H1 (cell line): ENCODE measurements at regions not wholly inside any gene's neighbourhood (a gene's known extent, or its start where the extent isn't known, plus 50 kb on each side); places are given as distances from the start of the nearest gene placed in this dataset.

Source experiments
- CTCF ChIA-PET: fragments of 300-600 bp; sonication (Branson Sonifier 250); formaldehyde crosslinking; loops from one replicate; lab custom pipeline; 2021; ENCODE audit not compliant: partially characterized antibody; lab: Charles Lee
- POLR2A ChIA-PET: fragments of 300-600 bp; sonication (Branson Sonifier 250); formaldehyde crosslinking; loops from one replicate; lab custom pipeline; 2021; ENCODE audit warnings: inconsistent platforms; ENCODE audit not compliant: partially characterized antibody; lab: Charles Lee
- DNase-seq, 2 experiments: peaks; one replicate each; pipeline versions ENCODE4 v3.0.0 to v3.0.0-alpha.2; 2010 to 2022; ENCODE audit warnings: low spot score in 2 of 2, low read depth in 1 of 2, mixed read lengths in 1 of 2
- FAIRE-seq: peaks from 2 replicates; lab custom pipeline; 2011; peaks lifted over from hg19 to GRCh38; lab: Jason Lieb, UNC
- H2AFZ ChIP-seq: 2 replicates; pipeline ENCODE4 v1.8.1; 2012; ENCODE audit warnings: low read length, inconsistent platforms
- H2AK5ac ChIP-seq: 2 replicates; pipeline ENCODE4 v1.6.1; 2013; ENCODE audit warnings: low read depth, low read length
- H2BK120ac ChIP-seq: replicated peaks from 2 replicates; pipeline ENCODE3; 2013; ENCODE audit warnings: low read depth, low read length, inconsistent platforms
- H2BK12ac ChIP-seq: 2 replicates; pipeline ENCODE4 v1.6.1; 2013; ENCODE audit warnings: low read depth, low read length
- H2BK15ac ChIP-seq: 2 replicates; pipeline ENCODE4 v1.6.1; 2013; ENCODE audit warnings: low read length
- H2BK20ac ChIP-seq: 2 replicates; pipeline ENCODE4 v1.6.1; 2013; ENCODE audit warnings: low read length
- H2BK5ac ChIP-seq: 2 replicates; pipeline ENCODE4 v1.6.1; 2013; ENCODE audit warnings: low read depth, low read length
- H3K14ac ChIP-seq: 2 replicates; pipeline ENCODE4 v1.6.1; 2013; ENCODE audit warnings: inconsistent platforms; ENCODE audit not compliant: insufficient read length
- H3K18ac ChIP-seq: 2 replicates; pipeline ENCODE4 v1.6.1; 2013; ENCODE audit warnings: low read length; ENCODE audit errors: extremely low read depth
- H3K23ac ChIP-seq: 2 replicates; pipeline ENCODE4 v1.6.1; 2013; ENCODE audit warnings: inconsistent platforms; ENCODE audit not compliant: insufficient read length
- H3K23me2 ChIP-seq: 2 replicates; pipeline ENCODE4 v1.6.1; 2013; ENCODE audit warnings: low read depth, low read length
- H3K27ac ChIP-seq: 2 replicates; pipeline ENCODE4 v1.6.1; 2011; ENCODE audit warnings: low read depth, low read length, inconsistent platforms
- H3K27me3 ChIP-seq, 4 experiments: replicated peaks in 1 of 4; 1 replicate in 1 of 4; 2 replicates in 3 of 4; pipeline versions ENCODE4 v1.6.1 to v1.8.1; 2011 to 2013; ENCODE audit warnings: low read length in 3 of 4, mild to moderate bottlenecking in 3 of 4, inconsistent platforms in 2 of 4, mixed read lengths in 2 of 4, moderate library complexity in 1 of 4; ENCODE audit not compliant: control insufficient read depth in 3 of 4, insufficient read depth in 3 of 4; ENCODE audit errors: extremely low read depth in 1 of 4
- H3K36me3 ChIP-seq, 4 experiments: 2 replicates each; pipeline versions ENCODE4 v1.6.1 to v1.8.1; 2011 to 2013; ENCODE audit warnings: mild to moderate bottlenecking in 4 of 4, low read length in 3 of 4, moderate library complexity in 2 of 4, control low read depth in 1 of 4, inconsistent platforms in 1 of 4; ENCODE audit not compliant: insufficient read depth in 4 of 4, control insufficient read depth in 2 of 4
- H3K4ac ChIP-seq: replicated peaks from 2 replicates; pipeline ENCODE3; 2013; ENCODE audit warnings: low read length, low read depth, mixed read lengths, inconsistent platforms; ENCODE audit not compliant: insufficient read length
- H3K4me1 ChIP-seq, 4 experiments: replicated peaks in 1 of 4; 1 replicate in 1 of 4; 2 replicates in 3 of 4; pipeline versions ENCODE4 v1.6.1 to v1.8.1; 2011 to 2013; ENCODE audit warnings: low read length in 3 of 4, inconsistent platforms in 2 of 4, mixed read lengths in 1 of 4; ENCODE audit not compliant: insufficient read depth in 4 of 4, control insufficient read depth in 3 of 4
- H3K4me2 ChIP-seq, 2 experiments: 2 replicates each; pipeline versions ENCODE4 v1.6.1 to v1.8.1; 2011 to 2013; ENCODE audit warnings: low read depth in 2 of 2, low read length in 2 of 2, control low read depth in 1 of 2, inconsistent platforms in 1 of 2, mild to moderate bottlenecking in 1 of 2; ENCODE audit not compliant: insufficient read depth in 1 of 2
- H3K4me3 ChIP-seq, 4 experiments: fragments of 200-600, 300-600 bp in 1 of 4; sonication (generic), shearing (Covaris generic), sonication (Bioruptor Twin) in 1 of 4; 2 replicates each; pipeline versions ENCODE4 v1.5.1 to v1.8.1; 2011 to 2016; ENCODE audit warnings: low read length in 4 of 4, low read depth in 3 of 4, control low read depth in 2 of 4, inconsistent platforms in 2 of 4, mild to moderate bottlenecking in 2 of 4, mixed read lengths in 1 of 4, moderate library complexity in 1 of 4; ENCODE audit not compliant: insufficient read depth in 2 of 4; ENCODE audit errors: extremely low read depth in 1 of 4
- H3K56ac ChIP-seq: replicated peaks from 2 replicates; pipeline ENCODE3; 2013; ENCODE audit warnings: low read depth, mild to moderate bottlenecking, mixed read lengths, low read length, inconsistent platforms; ENCODE audit not compliant: insufficient read length
- H3K79me1 ChIP-seq: 2 replicates; pipeline ENCODE4 v1.6.1; 2013; ENCODE audit warnings: low read depth, low read length, control low read depth
- H3K79me2 ChIP-seq, 2 experiments: 2 replicates each; pipeline versions ENCODE4 v1.6.1 to v1.8.1; 2012 to 2013; ENCODE audit warnings: low read length in 2 of 2, mild to moderate bottlenecking in 2 of 2, inconsistent platforms in 1 of 2; ENCODE audit not compliant: insufficient read depth in 2 of 2, control insufficient read depth in 1 of 2
- H3K9ac ChIP-seq, 4 experiments: replicated peaks in 1 of 4; 1 replicate in 1 of 4; 2 replicates in 3 of 4; pipeline versions ENCODE4 v1.6.1 to v1.8.1; 2011 to 2013; ENCODE audit warnings: low read depth in 3 of 4, low read length in 3 of 4, control low read depth in 2 of 4, mild to moderate bottlenecking in 2 of 4, moderate library complexity in 2 of 4, inconsistent platforms in 1 of 4; ENCODE audit errors: extremely low read depth in 1 of 4
- H3K9me3 ChIP-seq, 2 experiments: 2 replicates each; pipeline versions ENCODE4 v1.6.1 to v1.8.1; 2012 to 2013; ENCODE audit warnings: mild to moderate bottlenecking in 2 of 2, moderate library complexity in 2 of 2, control low read depth in 1 of 2, inconsistent platforms in 1 of 2, low read depth in 1 of 2, low read length in 1 of 2, mixed read lengths in 1 of 2; ENCODE audit not compliant: insufficient read depth in 2 of 2
- H4K20me1 ChIP-seq, 2 experiments: replicated peaks in 1 of 2; 2 replicates each; pipeline versions ENCODE3 to v1.8.1; 2011 to 2013; ENCODE audit warnings: inconsistent platforms in 2 of 2, low read length in 2 of 2, mild to moderate bottlenecking in 1 of 2; ENCODE audit not compliant: insufficient read depth in 2 of 2, control insufficient read depth in 1 of 2
- H4K5ac ChIP-seq: 2 replicates; pipeline ENCODE4 v1.6.1; 2013; ENCODE audit warnings: low read length, low read depth, mixed read lengths, inconsistent platforms; ENCODE audit not compliant: insufficient read length
- H4K8ac ChIP-seq: 2 replicates; pipeline ENCODE4 v1.8.0; 2013; ENCODE audit warnings: mild to moderate bottlenecking, moderate library complexity, low read length, inconsistent platforms; ENCODE audit not compliant: insufficient read depth; ENCODE audit errors: extremely low read depth
- H4K91ac ChIP-seq: replicated peaks from 2 replicates; pipeline ENCODE3; 2013; ENCODE audit warnings: low read length, mixed read lengths, inconsistent platforms; ENCODE audit not compliant: insufficient read length
- ATF3 ChIP-seq: IDR thresholded peaks from 2 replicates; pipeline ENCODE4 v1.6.1; 2011; ENCODE audit warnings: low read depth, mild to moderate bottlenecking, low read length; ENCODE audit not compliant: insufficient read depth
- BCL11A ChIP-seq, 2 experiments: IDR thresholded peaks; one replicate each; pipeline ENCODE4 v1.6.1; 2011; ENCODE audit warnings: low read depth in 2 of 2, low read length in 2 of 2, mild to moderate bottlenecking in 2 of 2
- CBX5 ChIP-seq: fragments of 300-800, 300-1000 bp; sonication (generic); IDR thresholded peaks from 2 replicates; pipeline ENCODE4 v1.7.1; 2016; ENCODE audit warnings: antibody characterized with exemption, low read length, low read depth
- KDM5A ChIP-seq: fragments of 200-600 bp; IDR thresholded peaks from 2 replicates; pipeline ENCODE4 v1.7.1; 2012; ENCODE audit warnings: mild to moderate bottlenecking, low read length, inconsistent platforms, mixed read lengths
- NANOG ChIP-seq: IDR thresholded peaks from 2 replicates; pipeline ENCODE4 v1.6.1; 2011; ENCODE audit warnings: low read length, low read depth, mild to moderate bottlenecking, inconsistent platforms; ENCODE audit not compliant: insufficient read depth, poor library complexity, severe bottlenecking
- NRF1 ChIP-seq: IDR thresholded peaks from 2 replicates; pipeline ENCODE4 v1.6.1; 2011; ENCODE audit warnings: mild to moderate bottlenecking, low read depth, low read length, improper control_type of control experiment
- RAD21 ChIP-seq, 2 experiments: IDR thresholded peaks in 1 of 2; conservative IDR thresholded peaks in 1 of 2; 2 replicates each; pipeline ENCODE4 v1.6.1; 2011; ENCODE audit warnings: low read depth in 2 of 2, low read length in 2 of 2, improper control_type of control experiment in 1 of 2, inconsistent platforms in 1 of 2, mild to moderate bottlenecking in 1 of 2, moderate library complexity in 1 of 2
- RFX5 ChIP-seq: IDR thresholded peaks from 2 replicates; pipeline ENCODE4 v1.6.1; 2011; ENCODE audit warnings: low read depth, low read length, improper control_type of control experiment, borderline replicate concordance
- RNF2 ChIP-seq: fragments of 200-900, 300-1000 bp; sonication (generic); IDR thresholded peaks from 2 replicates; pipeline ENCODE4 v1.7.1; 2016; ENCODE audit warnings: borderline replicate concordance, low read depth, mild to moderate bottlenecking, antibody characterized with exemption, low read length; ENCODE audit not compliant: poor library complexity, severe bottlenecking; ENCODE audit errors: missing control alignments
- SIX5 ChIP-seq: IDR thresholded peaks from 2 replicates; pipeline ENCODE4 v1.6.1; 2011; ENCODE audit warnings: mild to moderate bottlenecking, low read depth, low read length
- SRF ChIP-seq: IDR thresholded peaks from 2 replicates; pipeline ENCODE4 v1.6.1; 2011; ENCODE audit warnings: mild to moderate bottlenecking, low read depth, low read length, moderate library complexity
- WGBS, 2 experiments: shearing (Covaris generic) in 1 of 2; methylation state at CpG; one replicate each; pipeline versions ENCODE4 v1.1.6 to v1.1.7; 2013 to 2015; ENCODE audit warnings: low lambda C conversion rate in 2 of 2, mixed read lengths in 2 of 2, inconsistent platforms in 1 of 2, low coverage in 1 of 2, missing lambda C conversion rate in 1 of 2; ENCODE audit not compliant: insufficient replicate concordance in 2 of 2, insufficient coverage in 1 of 2, insufficient read length in 1 of 2; ENCODE audit errors: extremely low coverage in 1 of 2, missing lambda C conversion rate in 1 of 2; 5-methylcytosine and 5-hydroxymethylcytosine counted together

GRCh38 chr4:189187531-189188052 lies 753.1 kb upstream of the FRG1 start:
- POLR2A ChIA-PET = no interaction called here
- H2BK5ac ChIP-seq = no peak overlapping the region
- WGBS, 2 experiments = 96% methylated on average over 2 of the region's 2 CpGs; no CpG with 5 or more reads in 1 of the 2 experiments
- TF ChIP-seq SRF (no peak), NRF1 (no peak), CBX5 (no peak), NANOG (no peak), RAD21 (IDR thresholded peaks at IDR 0.05 in 1 of 2, conservative IDR thresholded peaks at IDR 0.05 in 1 of 2; ENCODE audit: low read depth in 2 of 2, low read length in 2 of 2) (no peak), RNF2 (no peak), SIX5 (no peak), KDM5A (no peak), RFX5 (no peak), ATF3 (no peak), BCL11A (IDR thresholded peaks at IDR 0.05; ENCODE audit: low read depth in 2 of 2, low read length in 2 of 2) (no peak)

More at GRCh38 chr4:189187531-189188052, 753.1 kb upstream of the FRG1 start:
- H3K27ac ChIP-seq = no peak overlapping the region
- no peak overlapping the region for H3K4me2 ChIP-seq
- H4K91ac ChIP-seq = no peak overlapping the region
- no peak overlapping the region for H4K8ac ChIP-seq
- no peak overlapping the region for H3K14ac ChIP-seq
- CTCF ChIA-PET = interaction anchor here (1.0 to 1.1 kb wide), 2 partner anchors 28 to 38 kb away, joined by 3 read pairs; no protein-coding TSS in a partner anchor
- H2BK120ac ChIP-seq = no peak overlapping the region
- no peaks in the 10 kb centered on the region for H3K23me2 ChIP-seq
- no peak overlapping the region for H3K4me3 ChIP-seq
- no peak for DNase-seq
- H2BK20ac ChIP-seq = no peak overlapping the region
- no peaks in the 10 kb centered on the region for H3K79me1 ChIP-seq
- H3K4ac ChIP-seq = no peak overlapping the region
- H2AFZ ChIP-seq = no peak overlapping the region
- no peak overlapping the region for H3K56ac ChIP-seq
- no peaks in the 10 kb centered on the region for H3K27me3 ChIP-seq
- H2BK12ac ChIP-seq = no peak overlapping the region
- no peaks in the 10 kb centered on the region for H3K79me2 ChIP-seq
- H3K9ac ChIP-seq = no peak overlapping the region
- H3K9me3 ChIP-seq = peaks cover 3 to 6% of the 10 kb centered on the region in 2 experiments; a peak in 2 of 4 replicates
- no peak overlapping the region for H3K18ac ChIP-seq
- FAIRE-seq = no peak
- H3K4me1 ChIP-seq = peaks cover 5 to 16% (median 14%) of the 10 kb centered on the region in 4 experiments; a peak in 5 of 7 replicates
- H2BK15ac ChIP-seq = no peak overlapping the region
- no peak overlapping the region for H2AK5ac ChIP-seq
- peaks cover 0 to 4% (median 0%) of the 10 kb centered on the region in 4 experiments; a peak in 2 of 8 replicates for H3K36me3 ChIP-seq
- no peaks in the 10 kb centered on the region for H4K20me1 ChIP-seq
- H3K23ac ChIP-seq = no peak overlapping the region
- H4K5ac ChIP-seq = no peak overlapping the region
